ENCODE measurements at regions not wholly inside any gene's neighbourhood (a gene's known extent, or its start where the extent isn't known, plus 50 kb on each side); places are given as distances from the start of the nearest gene placed in this dataset.
"Not testable (repeated sequence)": the region's sequence is repeated elsewhere in the genome, so short reads cannot be mapped to it uniquely, and the experiment has no call there.

DNA sequence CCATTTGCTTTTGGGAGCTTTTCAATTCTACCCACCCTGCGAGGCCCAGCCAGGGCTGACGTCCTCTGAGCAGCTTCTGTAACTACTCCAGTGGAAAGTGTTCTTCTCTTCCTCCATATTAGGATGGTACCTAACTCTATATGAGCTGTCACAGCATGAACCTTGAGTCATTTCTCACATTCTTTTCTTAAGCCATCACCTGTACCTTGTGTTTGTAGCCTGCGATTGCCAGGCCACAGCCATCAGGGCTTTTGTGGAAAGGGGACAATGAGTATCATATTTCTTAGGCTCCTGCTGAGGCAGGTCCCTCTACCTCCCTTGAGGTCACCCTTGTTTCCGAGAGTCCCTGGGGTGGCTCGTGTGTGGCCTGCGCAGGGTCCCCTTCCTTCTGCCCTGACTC, 144.5 kb upstream of the DLX2 start:
- Histone ChIP-seq H3K36me3 (ENCODE audit: insufficient read depth) (no peaks in the 10 kb centered on the region), H3K27ac (ENCODE audit: low read depth) (no peak overlapping the region), H3K4me1 (ENCODE audit: insufficient read depth) (no peaks in the 10 kb centered on the region), H3K4me3 (ENCODE audit: low read depth, low read length) (no peak overlapping the region)
- no peak for DNase-seq (ENCODE audit: extremely low spot score)
- WGBS = 94% methylated on average over 6 of the region's 6 CpGs

- WGBS = 76% methylated on average over 4 of the region's 4 CpGs
- no peak for DNase-seq (ENCODE audit: extremely low spot score)
- Histone ChIP-seq H3K36me3 (ENCODE audit: insufficient read depth) (no peaks in the 10 kb centered on the region), H3K27ac (ENCODE audit: low read depth) (no peak overlapping the region), H3K4me3 (ENCODE audit: low read depth, low read length) (no peak overlapping the region), H3K4me1 (ENCODE audit: insufficient read depth) (no peaks in the 10 kb centered on the region)
Measured at GRCh38 chr2:172248381-172248780, 145.7 kb upstream of the DLX2 start.

DNA sequence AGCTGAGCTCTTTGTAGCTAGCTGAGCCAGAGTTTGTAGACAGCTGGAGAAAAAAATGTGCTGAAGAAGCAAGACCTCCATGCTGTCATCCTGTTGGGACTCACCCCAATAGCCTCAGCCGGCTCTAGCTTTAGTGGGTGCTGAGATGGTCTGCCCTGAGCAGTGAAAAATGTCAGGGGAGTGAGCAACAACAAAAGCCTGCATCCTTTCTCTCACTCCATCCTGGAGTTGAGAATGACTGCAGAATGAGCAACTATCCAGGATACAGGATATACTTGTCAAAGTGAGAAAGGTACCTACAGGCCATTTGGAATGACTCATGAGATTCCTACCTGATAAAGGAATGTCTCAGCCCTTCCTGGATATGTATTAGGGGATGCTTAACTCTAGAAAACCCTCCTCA, 146.1 kb upstream of the DLX2 start:
- DNase-seq (ENCODE audit: extremely low spot score) = no peak
- Histone ChIP-seq H3K36me3 (ENCODE audit: insufficient read depth) (no peaks in the 10 kb centered on the region), H3K4me3 (ENCODE audit: low read depth, low read length) (no peak overlapping the region), H3K27ac (ENCODE audit: low read depth) (no peak overlapping the region), H3K4me1 (ENCODE audit: insufficient read depth) (no peaks in the 10 kb centered on the region)
- WGBS = 57% methylated on average over 1 of the region's 1 CpG

DNA sequence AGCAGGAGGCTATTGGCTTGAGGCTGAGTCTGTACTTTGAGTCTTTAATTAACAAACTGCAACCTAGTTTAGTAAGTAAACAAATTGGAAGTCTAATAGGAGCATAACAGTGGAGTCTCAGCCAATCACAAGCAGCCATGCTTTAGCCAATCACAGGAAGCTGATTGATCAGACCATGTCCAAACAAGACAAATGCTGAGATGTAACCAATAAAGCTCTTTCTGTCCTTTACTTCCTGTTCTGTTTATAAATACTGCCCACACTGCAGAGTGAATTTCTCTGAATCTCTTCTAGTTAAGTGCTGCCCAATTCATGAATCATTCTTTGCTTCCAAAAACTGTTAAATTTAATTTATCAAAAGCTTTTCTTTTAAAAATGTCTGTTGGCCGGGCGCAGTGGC, 146.6 kb upstream of the DLX2 start:
- Histone ChIP-seq H3K4me3 (ENCODE audit: low read depth, low read length) (no peak overlapping the region), H3K27ac (ENCODE audit: low read depth) (no peak overlapping the region), H3K4me1 (ENCODE audit: insufficient read depth) (no peaks in the 10 kb centered on the region), H3K36me3 (ENCODE audit: insufficient read depth) (no peaks in the 10 kb centered on the region)
- DNase-seq (ENCODE audit: extremely low spot score) = no peak
- WGBS = 94% methylated on average over 2 of the region's 2 CpGs

GRCh38 chr2:172249986-172250385, 147.3 kb upstream of the DLX2 start:
- Histone ChIP-seq H3K27ac (ENCODE audit: low read depth) (no peak overlapping the region), H3K4me1 (ENCODE audit: insufficient read depth) (no peaks in the 10 kb centered on the region), H3K36me3 (ENCODE audit: insufficient read depth) (no peaks in the 10 kb centered on the region), H3K4me3 (ENCODE audit: low read depth, low read length) (no peak overlapping the region)
- DNase-seq (ENCODE audit: extremely low spot score) = no peak

GRCh38 chr2:172251231-172251630, 148.5 kb upstream of the DLX2 start:
- H3K36me3 ChIP-seq (ENCODE audit: insufficient read depth) = no peaks in the 10 kb centered on the region
- 67% methylated on average over 3 of the region's 3 CpGs for WGBS
- DNase-seq (ENCODE audit: extremely low spot score) = no peak
- no peaks in the 10 kb centered on the region for H3K4me1 ChIP-seq (ENCODE audit: insufficient read depth)
- H3K27ac ChIP-seq (ENCODE audit: low read depth) = no peak overlapping the region
- H3K4me3 ChIP-seq (ENCODE audit: low read depth, low read length) = no peak overlapping the region

DNA sequence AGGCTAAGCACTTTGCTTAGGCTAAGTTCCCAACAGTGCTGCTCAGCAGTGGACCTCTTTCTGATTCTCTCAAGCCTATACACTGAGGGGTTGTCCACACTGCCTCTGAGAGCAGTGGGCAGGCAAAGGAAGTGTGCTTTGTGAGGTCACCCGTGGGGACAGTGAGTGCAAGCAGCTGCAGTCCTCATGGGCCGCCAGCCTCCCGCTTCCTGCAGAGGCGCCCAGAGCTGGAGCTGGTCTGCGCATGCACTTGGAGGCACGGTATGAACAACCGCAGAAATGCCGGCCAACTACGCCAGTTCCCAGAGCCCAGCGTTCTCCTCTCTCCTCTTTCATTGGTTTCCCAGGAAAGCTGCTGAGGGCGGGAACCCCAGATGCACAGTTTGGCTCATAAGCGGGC, 149.5 kb upstream of the DLX2 start:
- no peak for DNase-seq (ENCODE audit: extremely low spot score)
- Histone ChIP-seq H3K4me1 (ENCODE audit: insufficient read depth) (no peaks in the 10 kb centered on the region), H3K4me3 (ENCODE audit: low read depth, low read length) (no peak overlapping the region), H3K27ac (ENCODE audit: low read depth) (no peak overlapping the region), H3K36me3 (ENCODE audit: insufficient read depth) (no peaks in the 10 kb centered on the region)
- 84% methylated on average over 12 of the region's 12 CpGs for WGBS

DNA sequence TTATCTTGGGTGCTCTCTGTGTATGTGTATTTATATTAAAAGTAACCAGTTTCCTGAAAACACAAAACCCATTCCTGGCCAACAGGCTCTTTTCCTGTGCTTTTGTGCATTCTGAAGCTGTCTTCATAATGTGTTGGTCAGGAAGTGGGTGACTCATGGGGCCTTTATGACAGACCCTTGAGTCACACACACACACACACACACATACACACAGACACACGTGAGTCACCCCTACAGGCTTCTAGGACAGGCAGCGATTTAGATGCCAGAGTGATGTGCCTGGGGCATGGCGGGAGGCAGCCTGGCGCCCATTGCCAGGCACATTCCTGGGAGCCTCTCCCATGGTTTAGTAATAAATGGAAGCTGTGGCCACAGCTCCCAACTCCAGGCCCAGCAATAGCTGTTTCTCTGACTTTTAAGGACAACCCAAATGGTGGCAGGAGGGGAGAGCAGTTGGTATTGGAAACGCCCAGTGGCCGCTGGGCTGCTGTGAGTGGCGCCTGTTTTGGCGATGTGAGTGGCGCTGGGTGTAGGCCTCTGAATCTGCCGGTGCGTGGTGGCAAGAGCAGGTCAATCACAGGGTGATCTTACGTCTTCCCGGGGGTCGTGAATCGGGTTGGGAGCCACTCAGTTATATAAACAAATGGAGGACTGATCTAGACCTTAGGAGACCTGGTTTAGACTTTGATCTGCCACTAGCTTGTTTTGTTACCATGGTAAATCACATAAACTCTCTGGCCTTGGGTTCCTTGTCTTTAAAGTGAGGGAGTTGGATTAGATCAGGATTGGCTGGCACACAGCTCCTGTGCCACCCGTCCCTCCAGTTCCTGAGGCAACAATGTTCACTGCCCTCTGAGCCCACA, 150.7 kb upstream of the DLX2 start:
- WGBS = 71% methylated on average over 16 of the region's 16 CpGs
- Histone ChIP-seq H3K27ac (ENCODE audit: low read depth) (peak overlapping the region; percentile 59), H3K4me1 (ENCODE audit: insufficient read depth) (no peaks in the 10 kb centered on the region), H3K36me3 (ENCODE audit: insufficient read depth) (no peaks in the 10 kb centered on the region), H3K4me3 (ENCODE audit: low read depth, low read length) (no peak overlapping the region)
- peak; percentile 76 for DNase-seq (ENCODE audit: extremely low spot score)

- Histone ChIP-seq H3K27ac (ENCODE audit: low read depth) (no peak overlapping the region), H3K4me3 (ENCODE audit: low read depth, low read length) (no peak overlapping the region), H3K4me1 (ENCODE audit: insufficient read depth) (no peaks in the 10 kb centered on the region), H3K36me3 (ENCODE audit: insufficient read depth) (no peaks in the 10 kb centered on the region)
- no peak for DNase-seq (ENCODE audit: extremely low spot score)
- 53% methylated on average over 2 of the region's 2 CpGs for WGBS
Measured at GRCh38 chr2:172256886-172257285, 154.2 kb upstream of the DLX2 start.

DNA sequence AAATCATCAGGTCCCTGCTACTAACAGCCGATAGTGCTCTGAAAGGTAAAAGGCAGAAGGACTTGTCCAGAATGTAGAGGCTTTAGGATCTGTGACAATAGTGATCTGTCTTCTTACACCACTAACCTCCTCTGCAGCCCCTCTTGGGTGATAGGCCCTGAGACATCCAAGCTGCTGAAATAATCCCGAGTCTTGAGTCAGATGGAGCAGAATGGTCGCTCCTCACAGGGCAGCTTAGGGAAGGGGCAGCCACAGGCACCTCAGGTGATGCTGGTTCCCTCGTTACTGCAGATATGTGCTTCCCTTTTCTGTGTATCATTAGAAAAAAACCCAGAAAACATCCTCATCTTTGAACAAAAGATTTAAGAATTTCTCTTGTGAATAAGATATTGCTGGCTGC, 157.1 kb upstream of the DLX2 start:
- H3K27ac ChIP-seq (ENCODE audit: low read depth) = no peak overlapping the region
- no peak for DNase-seq (ENCODE audit: extremely low spot score)
- H3K4me1 ChIP-seq (ENCODE audit: insufficient read depth) = no peaks in the 10 kb centered on the region
- no peak overlapping the region for H3K4me3 ChIP-seq (ENCODE audit: low read depth, low read length)
- WGBS = 80% methylated on average over 4 of the region's 4 CpGs
- no peaks in the 10 kb centered on the region for H3K36me3 ChIP-seq (ENCODE audit: insufficient read depth)

GRCh38 chr2:172260336-172260735, 157.6 kb upstream of the DLX2 start:
- WGBS = 64% methylated on average over 8 of the region's 8 CpGs
- H3K27ac ChIP-seq (ENCODE audit: low read depth) = no peak overlapping the region
- no peak overlapping the region for H3K4me3 ChIP-seq (ENCODE audit: low read depth, low read length)
- no peaks in the 10 kb centered on the region for H3K36me3 ChIP-seq (ENCODE audit: insufficient read depth)
- DNase-seq (ENCODE audit: extremely low spot score) = no peak
- no peaks in the 10 kb centered on the region for H3K4me1 ChIP-seq (ENCODE audit: insufficient read depth)

DNA sequence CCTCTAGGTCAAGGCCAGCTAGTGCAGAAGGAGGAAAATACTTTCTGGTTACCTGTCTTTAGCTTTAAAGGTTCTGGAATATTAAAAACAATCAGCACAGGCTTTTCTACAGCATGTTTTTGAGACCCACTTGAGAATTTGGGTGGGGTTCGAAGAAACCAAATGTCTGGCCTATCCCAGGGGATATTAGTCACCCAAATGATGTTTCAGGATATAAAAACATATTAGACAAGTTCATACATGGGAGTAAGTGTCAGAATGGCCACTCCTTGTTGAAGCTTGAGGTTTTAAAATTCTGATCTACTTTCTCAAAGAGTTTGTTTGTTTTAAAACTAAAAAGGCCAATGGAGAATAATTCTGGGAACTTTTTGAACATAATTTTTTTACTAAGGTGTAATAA, 158.6 kb upstream of the DLX2 start:
- H3K27ac ChIP-seq (ENCODE audit: low read depth) = no peak overlapping the region
- no peaks in the 10 kb centered on the region for H3K36me3 ChIP-seq (ENCODE audit: insufficient read depth)
- WGBS = 78% methylated on average over 1 of the region's 1 CpG
- no peak for DNase-seq (ENCODE audit: extremely low spot score)
- H3K4me3 ChIP-seq (ENCODE audit: low read depth, low read length) = no peak overlapping the region
- no peaks in the 10 kb centered on the region for H3K4me1 ChIP-seq (ENCODE audit: insufficient read depth)

DNA sequence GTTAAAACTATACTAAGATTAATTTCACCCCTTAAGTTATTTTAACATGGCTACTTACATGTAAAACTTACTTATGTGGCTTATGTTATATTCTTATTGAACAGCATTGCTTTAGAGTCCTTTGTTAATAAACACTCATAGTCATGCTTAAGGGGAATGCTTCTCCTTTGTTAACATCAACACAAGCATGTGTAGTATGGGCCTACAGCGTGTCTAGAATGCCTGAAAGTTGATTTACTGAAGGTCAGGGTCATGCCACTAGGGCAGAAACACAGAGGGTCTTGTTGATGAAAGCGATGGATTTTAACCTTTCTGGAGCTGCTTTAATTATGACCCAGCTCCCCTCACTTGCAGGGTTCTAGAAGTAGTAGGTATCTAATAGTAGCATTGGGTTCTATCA, 159.8 kb upstream of the DLX2 start:
- Histone ChIP-seq H3K4me3 (ENCODE audit: low read depth, low read length) (no peak overlapping the region), H3K4me1 (ENCODE audit: insufficient read depth) (no peaks in the 10 kb centered on the region), H3K27ac (ENCODE audit: low read depth) (no peak overlapping the region), H3K36me3 (ENCODE audit: insufficient read depth) (no peaks in the 10 kb centered on the region)
- WGBS = 95% methylated on average over 2 of the region's 2 CpGs
- no peak for DNase-seq (ENCODE audit: extremely low spot score)

- not testable (repeated sequence) for H3K36me3 ChIP-seq (ENCODE audit: insufficient read depth); H3K27ac ChIP-seq (ENCODE audit: low read depth); DNase-seq (ENCODE audit: extremely low spot score); H3K4me3 ChIP-seq (ENCODE audit: low read depth, low read length); H3K4me1 ChIP-seq (ENCODE audit: insufficient read depth)
- WGBS = 92% methylated on average over 2 of the region's 2 CpGs
Measured at GRCh38 chr2:172264820-172265219, 162.1 kb upstream of the DLX2 start.
